ENCODE measurements at regions not wholly inside any gene's neighbourhood (a gene's known extent, or its start where the extent isn't known, plus 50 kb on each side); places are given as distances from the start of the nearest gene placed in this dataset.

DNA sequence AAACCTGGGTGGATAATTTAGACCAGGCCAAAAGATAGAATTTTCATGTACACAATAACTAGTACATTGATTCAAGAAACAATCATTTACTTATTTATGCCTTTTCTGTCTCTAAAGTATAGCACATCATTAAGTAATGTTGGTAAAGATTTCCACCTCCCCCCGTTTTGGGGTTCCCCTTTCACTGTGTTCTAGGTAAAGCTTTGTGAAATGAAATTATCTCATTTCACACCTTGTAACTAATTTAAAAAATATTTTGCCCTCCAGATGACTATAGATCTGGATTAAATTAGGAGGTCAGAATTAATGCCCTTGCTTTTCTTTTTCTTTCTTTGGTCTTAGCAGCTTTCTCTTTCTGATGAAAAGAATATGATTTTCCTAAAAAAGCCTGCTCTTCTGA, 328.5 kb upstream of the TBC1D5 start:
- no peak for DNase-seq (ENCODE audit: low read depth)
- no peak overlapping the region for H3K4me3 ChIP-seq (ENCODE audit: low read depth, low read length)
- TF ChIP-seq, protein P1, sequence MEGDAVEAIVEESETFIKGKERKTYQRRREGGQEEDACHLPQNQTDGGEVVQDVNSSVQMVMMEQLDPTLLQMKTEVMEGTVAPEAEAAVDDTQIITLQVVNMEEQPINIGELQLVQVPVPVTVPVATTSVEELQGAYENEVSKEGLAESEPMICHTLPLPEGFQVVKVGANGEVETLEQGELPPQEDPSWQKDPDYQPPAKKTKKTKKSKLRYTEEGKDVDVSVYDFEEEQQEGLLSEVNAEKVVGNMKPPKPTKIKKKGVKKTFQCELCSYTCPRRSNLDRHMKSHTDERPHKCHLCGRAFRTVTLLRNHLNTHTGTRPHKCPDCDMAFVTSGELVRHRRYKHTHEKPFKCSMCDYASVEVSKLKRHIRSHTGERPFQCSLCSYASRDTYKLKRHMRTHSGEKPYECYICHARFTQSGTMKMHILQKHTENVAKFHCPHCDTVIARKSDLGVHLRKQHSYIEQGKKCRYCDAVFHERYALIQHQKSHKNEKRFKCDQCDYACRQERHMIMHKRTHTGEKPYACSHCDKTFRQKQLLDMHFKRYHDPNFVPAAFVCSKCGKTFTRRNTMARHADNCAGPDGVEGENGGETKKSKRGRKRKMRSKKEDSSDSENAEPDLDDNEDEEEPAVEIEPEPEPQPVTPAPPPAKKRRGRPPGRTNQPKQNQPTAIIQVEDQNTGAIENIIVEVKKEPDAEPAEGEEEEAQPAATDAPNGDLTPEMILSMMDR (IDR thresholded peaks at IDR 0.05; ENCODE audit: insufficient read depth, low read depth, low read length, missing control alignments), result no peak

GRCh38 chr3:18070231-18070630, 327.8 kb upstream of the TBC1D5 start:
- TF ChIP-seq, protein P1 (IDR thresholded peaks at IDR 0.05; ENCODE audit: insufficient read depth, low read depth, low read length, missing control alignments), result no peak
- no peak overlapping the region for H3K4me3 ChIP-seq (ENCODE audit: low read depth, low read length)
- no peak for DNase-seq (ENCODE audit: low read depth)

DNA sequence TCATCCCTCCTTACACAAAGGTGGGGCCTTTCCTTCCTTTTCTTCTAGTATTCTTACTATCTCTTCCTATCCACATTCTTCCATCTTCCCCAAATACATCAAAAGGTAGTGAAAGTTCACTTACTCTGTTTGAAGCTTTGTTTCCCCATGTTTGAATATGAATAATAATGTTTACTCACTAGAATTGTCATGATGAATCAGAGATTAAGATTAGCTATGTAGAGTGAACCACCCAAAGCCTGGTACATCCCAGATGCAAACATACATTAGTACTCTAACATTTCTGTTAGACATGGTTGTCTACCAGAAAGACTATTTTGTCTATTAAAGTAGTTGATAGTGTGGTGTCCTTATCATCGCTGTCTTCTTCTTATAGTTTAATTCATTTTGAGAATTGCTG, 327.1 kb upstream of the TBC1D5 start:
- TF ChIP-seq, protein P1 (IDR thresholded peaks at IDR 0.05; ENCODE audit: insufficient read depth, low read depth, low read length, missing control alignments), result no peak
- no peak for DNase-seq (ENCODE audit: low read depth)
- H3K4me3 ChIP-seq (ENCODE audit: low read depth, low read length), result no peak overlapping the region

GRCh38 chr3:18066899-18067582, 324.6 kb upstream of the TBC1D5 start:
- DNase-seq (ENCODE audit: low read depth), result no peak

DNA sequence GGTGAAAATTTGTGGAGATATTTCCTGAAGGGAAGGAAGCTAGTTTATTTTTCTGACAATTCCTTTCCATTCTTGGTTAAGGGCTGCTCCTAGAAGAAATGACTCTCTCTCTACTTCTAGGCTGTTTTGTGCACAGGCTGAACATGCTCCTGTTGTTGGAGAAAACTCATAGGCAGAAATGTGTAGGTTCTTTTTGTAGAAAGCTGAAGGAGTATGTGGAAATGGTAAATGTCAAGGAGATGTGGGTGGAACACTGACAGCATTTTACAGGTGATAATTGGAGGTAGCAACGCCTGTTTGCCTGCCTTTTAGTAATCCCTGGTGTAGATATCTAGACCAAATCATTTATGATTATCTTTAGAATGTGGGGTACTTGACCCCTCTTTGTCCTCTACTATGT, 322.2 kb upstream of the TBC1D5 start:
- TF ChIP-seq, protein P1 (IDR thresholded peaks at IDR 0.05; ENCODE audit: insufficient read depth, low read depth, low read length, missing control alignments), result no peak
- no peak overlapping the region for H3K4me3 ChIP-seq (ENCODE audit: low read depth, low read length)
- no peak for DNase-seq (ENCODE audit: low read depth)

More at GRCh38 chr3:18066899-18067582, 324.6 kb upstream of the TBC1D5 start:
- no peak overlapping the region for H3K4me3 ChIP-seq (ENCODE audit: low read depth, low read length)
- TF ChIP-seq, protein P1 (IDR thresholded peaks at IDR 0.05; ENCODE audit: insufficient read depth, low read depth, low read length, missing control alignments), result no peak

- no peak overlapping the region for H3K4me3 ChIP-seq (ENCODE audit: low read depth, low read length)
- TF ChIP-seq, protein P1 (IDR thresholded peaks at IDR 0.05; ENCODE audit: insufficient read depth, low read depth, low read length, missing control alignments), result no peak
- no peak for DNase-seq (ENCODE audit: low read depth)
Measured at GRCh38 chr3:18062657-18063025, 320.2 kb upstream of the TBC1D5 start.

All from GM12865 (cell line).